GM21723 (cell line): ENCODE measurements at regions not wholly inside any gene's neighbourhood (a gene's known extent, or its start where the extent isn't known, plus 50 kb on each side); places are given as distances from the start of the nearest gene placed in this dataset.
"Not testable (repeated sequence)": the region's sequence is repeated elsewhere in the genome, so short reads cannot be mapped to it uniquely, and the experiment has no call there.

ENCODE experiments used
- ATAC-seq: cut with Tn5 transposase; IDR thresholded peaks from one replicate; pipeline ENCODE4 v1.9.1; 2021; ENCODE audit warnings: mild to moderate bottlenecking, moderate library complexity; ENCODE audit not compliant: unreplicated experiment

- no peak for ATAC-seq
Measured at GRCh38 chr5:21613971-21614488, 1239.1 kb downstream of the CDH12 start.

GRCh38 chr5:21603796-21604195 lies 1249.3 kb downstream of the CDH12 start:
- ATAC-seq: no peak

DNA sequence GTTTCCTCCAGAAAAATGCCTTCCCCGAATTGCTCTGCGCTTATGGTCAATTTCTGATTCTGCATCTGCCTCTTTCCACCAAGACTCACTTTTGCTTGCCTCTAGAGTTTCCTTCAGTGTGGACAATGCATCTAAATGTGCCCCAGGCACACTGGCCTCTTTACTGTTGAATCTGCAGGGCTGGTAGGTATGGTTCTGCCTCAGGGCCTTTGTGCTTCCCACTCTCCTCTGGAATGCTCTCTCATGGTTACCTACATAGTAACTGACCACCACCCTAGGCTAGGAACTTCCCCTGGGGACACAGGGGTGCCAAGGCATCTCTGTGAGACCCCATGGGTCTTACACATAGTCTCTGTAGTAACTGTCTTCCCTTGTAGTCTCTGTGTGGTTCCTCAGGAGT lies 1258.6 kb downstream of the CDH12 start:
- ATAC-seq: no peak

- no peak for ATAC-seq
Measured at GRCh38 chr5:21593261-21593660, 1259.9 kb downstream of the CDH12 start.

- no peak for ATAC-seq
Measured at GRCh38 chr5:21581508-21581907, 1271.6 kb downstream of the CDH12 start.

DNA sequence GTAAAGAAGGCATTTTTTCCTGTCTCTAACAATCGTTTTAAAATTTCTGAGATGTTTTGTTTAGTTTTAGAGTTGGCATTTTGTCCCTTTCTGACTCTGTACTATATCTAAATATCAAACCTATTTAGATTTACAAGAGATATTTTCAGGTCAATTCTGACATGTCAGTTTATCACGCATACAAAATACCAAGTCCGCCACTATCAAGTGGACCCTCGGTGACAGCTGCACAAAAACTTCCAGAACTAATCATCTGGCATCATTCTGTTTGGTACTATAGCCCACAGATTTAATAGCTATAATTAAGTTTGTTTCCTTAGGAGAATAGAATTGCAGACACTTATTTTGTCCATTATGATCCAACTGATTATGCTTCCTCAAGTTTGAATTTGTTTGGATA lies 1278.2 kb downstream of the CDH12 start:
- ATAC-seq: no peak

- no peak for ATAC-seq
Measured at GRCh38 chr5:21574438-21574837, 1278.7 kb downstream of the CDH12 start.

DNA sequence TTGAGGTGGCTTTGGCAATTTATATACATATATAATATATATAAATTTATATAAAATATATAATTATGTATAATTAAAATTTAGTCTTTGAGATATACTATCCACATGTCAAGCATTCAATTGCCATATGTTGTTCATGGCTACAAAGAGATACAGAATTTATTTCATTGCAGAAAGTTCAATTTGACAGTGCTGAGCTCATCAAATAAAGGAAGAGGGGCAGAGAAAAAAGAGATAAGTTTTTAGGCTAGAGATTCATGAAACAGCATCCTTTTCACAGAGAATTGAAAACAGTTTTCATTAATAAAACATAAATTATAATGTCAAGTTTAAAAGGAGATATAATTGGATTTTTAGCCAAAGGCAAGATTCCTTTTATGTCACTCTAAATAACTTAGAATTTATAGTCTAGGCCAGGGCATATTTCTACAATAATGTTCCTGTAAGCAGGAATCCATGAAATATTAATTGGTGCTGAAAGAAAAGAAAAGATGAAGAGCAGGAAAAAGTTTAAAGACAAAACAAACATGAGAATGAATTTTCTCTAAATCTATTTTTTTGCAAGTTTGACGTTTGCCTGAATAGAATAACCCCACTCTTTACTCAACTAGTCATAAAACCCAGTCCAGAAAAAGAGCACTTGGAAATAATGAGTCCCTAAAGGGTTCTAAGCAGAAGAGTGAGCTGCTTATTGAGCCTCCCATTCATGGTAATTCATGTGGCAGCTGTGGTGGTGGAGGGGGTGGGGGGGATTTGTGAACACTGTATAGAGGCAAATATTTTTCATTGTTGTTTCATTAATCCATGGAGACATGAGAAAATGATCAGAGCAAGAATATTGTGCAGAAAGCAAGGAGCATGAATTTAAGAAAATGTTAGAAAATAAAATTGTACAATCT lies 1279.5 kb downstream of the CDH12 start:
- ATAC-seq: no peak

DNA sequence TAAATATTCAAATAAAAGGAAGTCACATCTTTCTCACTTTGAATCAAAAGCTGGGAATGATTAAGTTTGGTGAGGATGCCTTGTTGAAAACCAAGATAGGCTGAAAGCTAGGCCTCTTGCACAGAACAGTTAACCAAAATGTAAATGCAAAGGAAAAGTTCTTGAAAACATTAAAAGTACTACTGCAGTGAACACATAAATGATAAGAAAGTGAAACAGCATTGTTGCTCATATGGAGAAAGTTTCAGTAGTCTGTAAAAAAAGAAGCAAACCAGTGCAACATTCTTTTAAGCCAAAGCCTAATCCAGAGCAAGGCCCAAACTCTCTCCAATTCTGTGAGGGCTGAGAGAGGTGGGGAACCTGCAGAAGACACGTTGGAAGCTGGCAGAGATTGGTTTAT lies 1281.9 kb downstream of the CDH12 start:
- ATAC-seq: not testable (repeated sequence)

DNA sequence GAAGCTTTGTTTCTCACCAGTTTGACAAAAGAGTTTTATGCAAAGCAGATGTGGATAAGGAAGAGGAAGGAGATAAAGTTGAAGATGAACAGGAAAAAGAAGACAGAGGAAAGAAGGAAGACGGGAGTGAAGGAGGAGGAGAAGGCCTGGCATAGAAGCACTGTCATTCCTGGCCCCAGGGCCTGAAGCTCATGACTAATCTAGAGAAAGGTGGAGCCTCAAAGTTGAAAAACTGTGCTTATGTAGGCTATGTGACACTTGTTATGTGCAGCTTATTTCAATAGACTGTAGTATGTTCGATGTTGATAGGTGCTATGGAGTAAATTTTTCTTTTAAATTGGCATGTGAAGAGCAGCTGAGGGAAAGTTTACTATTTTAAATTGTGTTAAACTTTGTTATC lies 1294.0 kb downstream of the CDH12 start:
- not testable (repeated sequence) for ATAC-seq

- ATAC-seq: not testable (repeated sequence)
Measured at GRCh38 chr5:21552263-21552662, 1300.9 kb downstream of the CDH12 start.

- not testable (repeated sequence) for ATAC-seq
Measured at GRCh38 chr5:21550916-21551315, 1302.2 kb downstream of the CDH12 start.

- ATAC-seq: not testable (repeated sequence)
Measured at GRCh38 chr5:21547656-21548055, 1305.5 kb downstream of the CDH12 start.

DNA sequence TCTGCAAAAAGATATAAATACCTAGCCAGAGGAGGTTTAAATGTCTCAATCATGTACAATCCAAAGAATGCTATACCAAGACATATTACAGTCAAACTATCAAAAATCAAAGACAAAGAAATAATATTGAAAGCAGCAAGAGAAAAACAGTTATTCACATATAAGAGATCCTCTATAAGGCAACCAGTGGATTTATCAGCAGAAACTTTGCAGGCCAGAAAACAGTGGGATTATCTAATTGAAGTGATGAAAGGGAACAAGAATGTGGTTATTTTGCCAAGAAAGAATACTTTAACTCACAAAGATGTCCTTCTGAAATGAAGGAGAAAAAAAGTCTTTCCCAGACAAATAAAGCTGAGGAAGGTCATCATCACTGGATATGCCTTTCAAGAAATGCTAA lies 1318.0 kb downstream of the CDH12 start:
- ATAC-seq: not testable (repeated sequence)

DNA sequence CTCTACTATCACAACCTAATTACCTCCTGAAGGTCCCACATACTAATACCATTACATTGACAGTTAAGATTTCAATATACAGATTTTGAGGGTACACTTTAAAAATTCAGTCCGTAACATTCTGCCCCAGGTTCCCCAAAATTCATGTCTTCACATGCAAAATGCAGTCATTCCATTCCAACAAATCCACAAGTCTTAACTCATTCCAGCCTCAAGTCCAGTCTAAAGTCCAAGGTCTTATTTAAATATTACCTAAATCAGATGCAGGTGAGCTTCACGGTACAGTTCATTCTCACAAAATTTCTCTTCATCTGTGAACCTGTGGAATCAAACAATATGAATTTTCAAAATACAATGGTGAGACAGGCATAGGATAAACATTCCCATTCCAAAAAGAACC lies 1332.0 kb downstream of the CDH12 start:
- not testable (repeated sequence) for ATAC-seq

- ATAC-seq: not testable (repeated sequence)
Measured at GRCh38 chr5:21496926-21497325, 1356.2 kb downstream of the CDH12 start.

DNA sequence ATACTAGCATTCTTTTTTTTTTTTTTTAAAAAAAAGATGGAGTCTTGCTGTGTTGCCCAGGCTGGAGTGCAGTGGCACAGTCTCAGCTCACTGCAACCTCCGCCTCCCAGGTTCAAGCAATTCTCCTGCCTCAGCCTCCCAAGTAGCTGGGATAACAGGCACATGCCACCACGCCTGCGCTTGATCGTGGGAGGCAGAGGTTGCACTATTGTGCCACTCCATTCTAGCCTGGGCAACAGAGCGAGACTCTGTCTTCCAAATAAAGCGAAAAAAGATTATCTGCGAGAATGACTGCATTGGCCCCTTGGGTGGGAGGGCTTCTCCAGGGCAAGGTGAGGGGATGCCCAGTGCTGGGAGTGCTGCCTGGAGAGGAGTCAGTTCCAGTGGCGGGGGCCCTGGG lies 1357.1 kb downstream of the CDH12 start:
- not testable (repeated sequence) for ATAC-seq

DNA sequence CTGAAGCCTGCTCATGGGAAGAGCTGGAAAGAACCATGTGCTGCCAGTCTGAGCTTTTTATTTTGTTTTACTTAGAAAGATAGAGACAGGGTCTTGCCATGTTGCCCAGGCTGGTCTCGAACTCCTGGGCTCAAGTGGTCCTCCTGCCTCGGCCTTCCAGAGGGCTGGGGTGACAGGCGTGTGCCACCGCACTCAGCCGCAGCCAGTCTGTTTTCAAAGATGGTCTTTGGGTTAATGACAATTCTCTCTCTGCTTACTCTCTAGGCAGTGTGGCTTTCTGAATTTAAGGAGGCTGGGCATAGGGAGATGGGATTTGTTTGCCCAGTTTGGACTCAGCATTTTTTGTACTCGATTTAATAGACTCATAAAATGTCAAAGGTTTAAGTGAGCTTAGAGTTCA lies 1357.9 kb downstream of the CDH12 start:
- not testable (repeated sequence) for ATAC-seq

DNA sequence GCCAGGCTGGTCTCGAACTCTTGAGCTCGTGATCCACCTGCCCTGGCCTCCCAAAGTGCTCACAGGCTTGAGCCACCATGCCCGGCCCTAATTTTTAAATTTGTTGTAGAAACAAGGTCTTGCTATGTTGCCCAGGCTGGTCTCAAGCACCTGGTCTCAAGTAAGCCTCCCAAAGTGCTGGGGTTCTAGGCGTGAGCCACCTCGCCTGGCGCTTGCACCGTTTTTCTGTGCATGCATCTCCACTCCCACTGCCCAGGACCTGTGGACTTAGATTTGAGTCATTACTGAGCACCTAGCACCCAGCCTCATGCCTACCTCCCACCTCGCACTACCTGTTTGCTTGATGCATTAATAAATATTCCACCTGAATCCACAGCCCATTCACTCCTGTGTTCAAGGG lies 1359.1 kb downstream of the CDH12 start:
- not testable (repeated sequence) for ATAC-seq

DNA sequence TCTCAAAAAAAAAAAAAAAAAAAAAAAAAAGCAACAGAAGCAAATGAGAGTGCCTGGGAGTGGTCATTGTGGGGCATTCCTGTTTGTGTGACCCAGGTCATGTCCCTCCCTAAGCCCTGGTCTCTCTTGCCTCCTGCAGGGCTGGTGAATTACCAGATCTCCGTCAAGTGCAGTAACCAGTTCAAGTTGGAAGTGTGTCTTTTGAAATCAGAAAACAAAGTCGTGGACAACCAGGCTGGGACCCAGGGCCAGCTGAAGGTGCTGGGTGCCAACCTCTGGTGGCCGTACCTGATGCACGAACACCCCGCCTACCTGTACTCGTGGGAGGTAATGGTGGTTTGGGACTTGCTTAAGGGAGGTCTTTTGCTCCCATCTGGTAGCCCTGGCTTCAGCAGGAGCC lies 1362.0 kb downstream of the CDH12 start:
- ATAC-seq: not testable (repeated sequence)

- ATAC-seq: not testable (repeated sequence)
Measured at GRCh38 chr5:21488828-21489227, 1364.3 kb downstream of the CDH12 start.

- ATAC-seq: not testable (repeated sequence)
Measured at GRCh38 chr5:21485458-21486000, 1367.6 kb downstream of the CDH12 start.
